GM18499 (cell line): ENCODE measurements at regions not wholly inside any gene's neighbourhood (a gene's known extent, or its start where the extent isn't known, plus 50 kb on each side); places are given as distances from the start of the nearest gene placed in this dataset.
"Not testable (repeated sequence)": the region's sequence is repeated elsewhere in the genome, so short reads cannot be mapped to it uniquely, and the experiment has no call there.

Experiments
- ATAC-seq: cut with Tn5 transposase; IDR thresholded peaks from one replicate; pipeline ENCODE4 v1.9.1; 2021; ENCODE audit warnings: moderate number of reproducible peaks; ENCODE audit not compliant: insufficient read depth, unreplicated experiment

- no peak for ATAC-seq
These were observed 173.1 kb upstream of the FERD3L start for GRCh38 chr7:19318287-19318686.

- no peak for ATAC-seq
These were observed 172.2 kb upstream of the FERD3L start for GRCh38 chr7:19317461-19317860.

GRCh38 chr7:19312416-19312815 lies 167.2 kb upstream of the FERD3L start:
- ATAC-seq = no peak

GRCh38 chr7:19307554-19307953 lies 162.3 kb upstream of the FERD3L start:
- ATAC-seq = no peak

DNA sequence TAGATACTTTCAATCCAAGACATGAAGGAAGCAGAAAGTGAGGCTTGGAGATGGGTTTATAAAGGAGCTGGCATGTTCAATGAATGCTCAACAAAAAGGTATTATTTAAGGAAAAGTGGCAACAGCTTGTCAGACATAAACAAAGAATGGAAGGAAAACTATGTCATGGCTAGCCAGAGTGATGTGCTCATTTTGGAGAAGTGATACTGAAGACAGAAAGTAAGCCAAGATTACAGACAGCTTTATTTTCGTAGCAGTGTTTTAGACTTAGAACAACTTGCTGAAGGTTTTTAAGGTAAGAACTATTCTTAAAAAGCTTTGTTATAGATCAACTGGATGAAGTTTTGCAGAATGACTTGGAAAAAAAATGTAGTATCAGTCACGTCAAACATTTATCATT lies 160.5 kb upstream of the FERD3L start:
- ATAC-seq = no peak

GRCh38 chr7:19304086-19304485 lies 158.9 kb upstream of the FERD3L start:
- no peak for ATAC-seq

DNA sequence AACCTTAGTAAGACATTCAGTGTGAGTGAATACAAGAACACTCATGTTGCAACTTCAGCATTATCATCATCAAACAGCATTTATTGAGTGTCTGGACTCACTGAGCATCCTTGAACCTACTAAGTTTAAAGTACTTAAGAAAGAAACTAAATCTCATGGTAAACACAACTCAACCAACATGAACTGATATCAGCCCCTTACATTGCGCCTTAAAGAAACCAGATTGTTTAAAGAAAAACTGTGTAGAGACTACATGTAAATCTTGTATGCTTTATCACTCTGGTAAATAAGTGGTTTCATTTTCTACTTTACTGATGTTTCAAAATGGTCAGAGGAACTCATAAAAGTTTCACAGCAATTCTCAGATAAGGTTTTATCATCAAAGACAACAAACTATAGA lies 157.5 kb upstream of the FERD3L start:
- no peak for ATAC-seq

GRCh38 chr7:19296617-19297016 lies 151.4 kb upstream of the FERD3L start:
- ATAC-seq = no peak

- no peak for ATAC-seq
These were observed 150.2 kb upstream of the FERD3L start for GRCh38 chr7:19295376-19295775.

GRCh38 chr7:19294619-19295018 lies 149.4 kb upstream of the FERD3L start:
- no peak for ATAC-seq

- no peak for ATAC-seq
These were observed 148.2 kb upstream of the FERD3L start for GRCh38 chr7:19293431-19293830.

- no peak for ATAC-seq
These were observed 145.7 kb upstream of the FERD3L start for GRCh38 chr7:19290968-19291367.

GRCh38 chr7:19290066-19290465 lies 144.8 kb upstream of the FERD3L start:
- no peak for ATAC-seq

- no peak for ATAC-seq
These were observed 139.5 kb upstream of the FERD3L start for GRCh38 chr7:19284596-19285300.

DNA sequence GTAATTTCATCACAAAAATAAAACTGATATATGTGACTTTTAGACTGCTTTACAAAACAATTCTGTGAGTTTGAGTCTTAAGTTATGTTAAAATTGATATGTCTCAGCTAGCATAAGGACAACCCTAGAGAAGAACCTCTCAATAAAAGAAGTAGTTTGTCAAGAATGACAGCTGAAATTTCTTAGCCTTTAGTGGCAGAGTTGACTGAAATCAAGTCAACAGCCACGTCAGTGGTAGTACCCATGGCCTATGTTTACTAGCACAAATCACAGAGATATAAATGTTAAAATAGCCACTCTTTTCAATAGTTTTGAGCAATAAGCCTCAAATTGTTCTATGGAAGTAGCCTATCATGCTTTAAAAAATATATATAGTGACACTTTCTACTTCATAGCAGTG lies 138.9 kb upstream of the FERD3L start:
- no peak for ATAC-seq

- no peak for ATAC-seq
These were observed 129.8 kb upstream of the FERD3L start for GRCh38 chr7:19275000-19275399.

GRCh38 chr7:19272329-19272728 lies 127.1 kb upstream of the FERD3L start:
- not testable (repeated sequence) for ATAC-seq

- no peak for ATAC-seq
These were observed 124.1 kb upstream of the FERD3L start for GRCh38 chr7:19269301-19269700.

DNA sequence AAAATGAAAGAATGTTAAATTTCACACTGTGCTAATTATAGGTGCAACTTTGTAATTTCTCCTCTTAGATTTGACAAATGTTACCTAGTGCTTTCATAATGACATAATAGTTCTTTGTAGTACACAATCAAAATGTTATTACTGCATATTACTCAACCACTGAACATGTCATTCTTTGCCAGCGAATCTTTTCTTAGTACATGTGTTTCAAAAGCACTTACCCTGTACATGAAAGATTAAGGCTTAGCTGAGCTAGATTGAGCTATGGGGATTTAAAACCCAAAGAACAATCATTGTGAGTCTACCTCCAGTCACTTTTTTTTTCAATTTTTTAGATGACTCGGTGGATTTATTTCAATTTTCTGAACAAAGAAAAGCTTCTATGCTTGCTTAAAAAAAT lies 123.5 kb upstream of the FERD3L start:
- no peak for ATAC-seq

- no peak for ATAC-seq
These were observed 117.6 kb upstream of the FERD3L start for GRCh38 chr7:19262826-19263225.

GRCh38 chr7:19249281-19249680 lies 104.1 kb upstream of the FERD3L start:
- ATAC-seq = no peak

DNA sequence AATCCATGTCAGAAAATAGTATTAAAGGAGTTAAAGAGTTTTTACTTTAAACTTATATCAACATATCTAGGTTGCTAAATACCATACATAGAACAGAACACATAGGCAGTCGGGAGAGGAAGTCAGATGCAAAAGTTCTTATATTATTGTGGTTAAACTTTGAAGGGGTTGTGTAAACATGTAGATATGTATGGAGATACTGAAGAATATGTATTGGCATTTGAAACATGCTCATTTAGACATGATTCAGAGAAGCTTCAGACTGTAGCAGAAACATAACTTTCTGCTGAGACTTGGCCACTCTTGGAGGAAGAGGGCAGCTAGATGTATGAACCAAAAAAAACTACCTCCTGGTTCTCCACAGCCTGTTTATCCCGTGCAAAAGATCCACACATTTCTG lies 103.5 kb upstream of the FERD3L start:
- ATAC-seq = no peak

DNA sequence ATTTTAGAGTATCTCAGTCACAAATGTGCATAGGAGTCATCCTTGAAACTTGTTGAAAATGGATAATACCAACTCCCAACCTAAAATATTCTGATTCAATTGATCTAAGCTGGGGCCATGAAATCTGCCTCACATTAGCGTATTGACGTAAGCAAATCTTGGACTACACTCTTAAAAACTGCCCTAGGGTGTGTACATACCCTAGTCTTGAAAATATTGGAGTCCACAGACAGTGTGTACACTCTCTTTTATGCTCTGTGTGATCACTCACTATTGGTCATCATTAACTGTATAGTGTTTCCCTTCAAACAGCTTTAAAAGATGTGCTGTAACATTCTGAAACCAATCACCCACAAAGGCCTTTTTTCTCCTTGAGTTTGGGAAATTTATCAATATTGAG lies 102.9 kb upstream of the FERD3L start:
- no peak for ATAC-seq
